ENCODE measurements at regions not wholly inside any gene's neighbourhood (a gene's known extent, or its start where the extent isn't known, plus 50 kb on each side); places are given as distances from the start of the nearest gene placed in this dataset.

DNA sequence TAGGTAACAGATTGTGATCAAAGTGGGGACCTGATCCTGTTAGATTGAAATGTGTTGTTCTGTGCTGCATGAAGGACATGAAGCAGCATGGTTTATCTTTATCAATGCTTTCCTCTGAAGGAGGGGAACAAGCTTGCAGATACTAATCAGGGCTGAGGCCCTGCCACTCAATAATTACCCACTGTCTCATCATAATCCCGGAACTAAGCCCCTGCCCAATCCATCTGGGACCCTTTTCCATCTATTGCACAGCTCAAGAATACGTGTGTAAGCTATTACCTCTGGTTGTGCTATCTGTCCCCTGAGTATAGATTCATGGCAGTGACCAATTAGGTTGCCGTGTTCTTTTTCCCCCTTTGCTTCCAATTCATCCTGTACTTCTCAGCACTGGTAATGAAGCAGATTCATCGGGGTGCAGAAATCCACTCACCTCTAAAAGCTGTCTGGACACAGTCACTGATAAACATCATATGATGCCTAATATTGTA, 67.8 kb downstream of the OTX2 start:
- TF ChIP-seq, protein P1, sequence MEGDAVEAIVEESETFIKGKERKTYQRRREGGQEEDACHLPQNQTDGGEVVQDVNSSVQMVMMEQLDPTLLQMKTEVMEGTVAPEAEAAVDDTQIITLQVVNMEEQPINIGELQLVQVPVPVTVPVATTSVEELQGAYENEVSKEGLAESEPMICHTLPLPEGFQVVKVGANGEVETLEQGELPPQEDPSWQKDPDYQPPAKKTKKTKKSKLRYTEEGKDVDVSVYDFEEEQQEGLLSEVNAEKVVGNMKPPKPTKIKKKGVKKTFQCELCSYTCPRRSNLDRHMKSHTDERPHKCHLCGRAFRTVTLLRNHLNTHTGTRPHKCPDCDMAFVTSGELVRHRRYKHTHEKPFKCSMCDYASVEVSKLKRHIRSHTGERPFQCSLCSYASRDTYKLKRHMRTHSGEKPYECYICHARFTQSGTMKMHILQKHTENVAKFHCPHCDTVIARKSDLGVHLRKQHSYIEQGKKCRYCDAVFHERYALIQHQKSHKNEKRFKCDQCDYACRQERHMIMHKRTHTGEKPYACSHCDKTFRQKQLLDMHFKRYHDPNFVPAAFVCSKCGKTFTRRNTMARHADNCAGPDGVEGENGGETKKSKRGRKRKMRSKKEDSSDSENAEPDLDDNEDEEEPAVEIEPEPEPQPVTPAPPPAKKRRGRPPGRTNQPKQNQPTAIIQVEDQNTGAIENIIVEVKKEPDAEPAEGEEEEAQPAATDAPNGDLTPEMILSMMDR (IDR thresholded peaks at IDR 0.05) = no peak
- TF ChIP-seq POLR2A (IDR thresholded peaks at IDR 0.05) = no peak

Measured in thyroid gland (tissue), 4 donors.